Lung (tissue), 11 donors: ENCODE measurements at regions not wholly inside any gene's neighbourhood (a gene's known extent, or its start where the extent isn't known, plus 50 kb on each side); places are given as distances from the start of the nearest gene placed in this dataset.

ENCODE experiments used
- ATAC-seq: fragments of 200-7000 bp; cut with Tn5 transposase; one replicate; pipeline ENCODE4 v1.9.1; 2020; ENCODE audit warnings: moderate number of reproducible peaks; ENCODE audit not compliant: insufficient read depth, low FRiP score
- DNase-seq, 3 donors: peaks; one replicate each; pipeline ENCODE4 v3.0.0-alpha.2; 2013 to 2017
- H3K27ac ChIP-seq, 2 donors: one replicate each; pipeline ENCODE4 v1.5.1; 2013; ENCODE audit warnings: mild to moderate bottlenecking in 2 of 2, moderate library complexity in 2 of 2, control low read depth in 1 of 2, inconsistent platforms in 1 of 2, low read depth in 1 of 2, low read length in 1 of 2
- H3K27me3 ChIP-seq, 3 donors: one replicate each; pipeline ENCODE4 v1.5.1; 2013; ENCODE audit warnings: low read length in 2 of 3; ENCODE audit not compliant: control insufficient read depth in 3 of 3, insufficient read depth in 3 of 3
- H3K36me3 ChIP-seq, 4 donors: one replicate each; pipeline ENCODE4 v1.5.1; 2013; ENCODE audit warnings: low read length in 4 of 4, mild to moderate bottlenecking in 1 of 4, moderate library complexity in 1 of 4; ENCODE audit not compliant: control insufficient read depth in 4 of 4, insufficient read depth in 4 of 4
- H3K4me1 ChIP-seq, 5 donors: one replicate each; pipeline ENCODE4 v1.5.1; 2013; ENCODE audit warnings: low read length in 5 of 5, mild to moderate bottlenecking in 2 of 5, moderate library complexity in 1 of 5; ENCODE audit not compliant: control insufficient read depth in 5 of 5, insufficient read depth in 5 of 5
- H3K4me3 ChIP-seq: one replicate; pipeline ENCODE4 v1.5.1; 2013; ENCODE audit warnings: mild to moderate bottlenecking, control low read depth, moderate library complexity
- H3K9ac ChIP-seq, 2 donors: one replicate each; pipeline ENCODE4 v1.5.1; 2013; ENCODE audit warnings: low read length in 2 of 2, control low read depth in 1 of 2; ENCODE audit not compliant: insufficient read depth in 1 of 2
- H3K9me3 ChIP-seq, 4 donors: one replicate each; pipeline ENCODE4 v1.5.1; 2013; ENCODE audit warnings: low read length in 3 of 4, mild to moderate bottlenecking in 1 of 4, moderate library complexity in 1 of 4; ENCODE audit not compliant: control insufficient read depth in 4 of 4, insufficient read depth in 3 of 4
- WGBS, 2 donors: extraction: QIAGEN DNeasy Blood & Tissue Kit; methylation state at CpG; one replicate each; pipeline ENCODE4 v1.1.7; 2013; 5-methylcytosine and 5-hydroxymethylcytosine counted together
- TF ChIP-seq, protein P1 (sequence below): IDR thresholded peaks from 2 replicates; pipeline ENCODE4 v1.5.1; 2012; ENCODE audit warnings: mild to moderate bottlenecking; ENCODE audit errors: control extremely low read depth, extremely low read depth
- donor health status: control.
- donor health status: control.
- donor health status: Bipolar disorder and iron deficiency.
- donor health status: healthy.
- donor health status: DM: yes; HTN: yes; CAD: no.

GRCh38 chr3:147191795-147192385 lies 214.5 kb downstream of the ZIC4 start:
- Histone ChIP-seq H3K4me3 (no peak overlapping the region), H3K9me3 (peaks cover 0 to 1% (median 0%) of the 10 kb centered on the region in 4 donors), H3K27ac (no peak overlapping the region), H3K27me3 (no peaks in the 10 kb centered on the region), H3K9ac (no peak overlapping the region), H3K4me1 (no peaks in the 10 kb centered on the region), H3K36me3 (no peaks in the 10 kb centered on the region)
- peak; percentile 20 to 76 (median 59) for DNase-seq
- WGBS, 2 donors: 73 to 80% methylated on average over 2 of the region's 2 CpGs
- no peak for ATAC-seq
- TF ChIP-seq, protein P1, sequence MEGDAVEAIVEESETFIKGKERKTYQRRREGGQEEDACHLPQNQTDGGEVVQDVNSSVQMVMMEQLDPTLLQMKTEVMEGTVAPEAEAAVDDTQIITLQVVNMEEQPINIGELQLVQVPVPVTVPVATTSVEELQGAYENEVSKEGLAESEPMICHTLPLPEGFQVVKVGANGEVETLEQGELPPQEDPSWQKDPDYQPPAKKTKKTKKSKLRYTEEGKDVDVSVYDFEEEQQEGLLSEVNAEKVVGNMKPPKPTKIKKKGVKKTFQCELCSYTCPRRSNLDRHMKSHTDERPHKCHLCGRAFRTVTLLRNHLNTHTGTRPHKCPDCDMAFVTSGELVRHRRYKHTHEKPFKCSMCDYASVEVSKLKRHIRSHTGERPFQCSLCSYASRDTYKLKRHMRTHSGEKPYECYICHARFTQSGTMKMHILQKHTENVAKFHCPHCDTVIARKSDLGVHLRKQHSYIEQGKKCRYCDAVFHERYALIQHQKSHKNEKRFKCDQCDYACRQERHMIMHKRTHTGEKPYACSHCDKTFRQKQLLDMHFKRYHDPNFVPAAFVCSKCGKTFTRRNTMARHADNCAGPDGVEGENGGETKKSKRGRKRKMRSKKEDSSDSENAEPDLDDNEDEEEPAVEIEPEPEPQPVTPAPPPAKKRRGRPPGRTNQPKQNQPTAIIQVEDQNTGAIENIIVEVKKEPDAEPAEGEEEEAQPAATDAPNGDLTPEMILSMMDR: peak; percentile 34

DNA sequence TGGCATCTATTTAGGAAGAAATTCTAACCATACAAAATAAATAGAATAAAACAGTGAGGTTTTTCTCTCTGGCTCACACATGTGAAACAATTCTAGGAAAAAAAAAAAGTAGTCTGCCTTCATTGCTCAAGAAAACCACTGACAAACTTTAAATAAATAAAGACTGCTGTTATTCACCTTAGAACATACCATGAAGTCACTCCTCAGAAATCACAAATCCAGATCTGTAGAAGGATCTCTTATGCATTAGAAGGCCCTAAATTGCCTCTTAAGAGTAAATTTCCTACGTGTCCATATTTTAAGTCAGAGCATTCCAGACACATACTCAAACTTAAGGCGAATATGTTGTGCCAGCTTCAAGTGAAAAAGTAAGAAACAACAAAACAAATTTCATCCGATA lies 217.3 kb downstream of the ZIC4 start:
- H3K36me3 ChIP-seq: no peaks in the 10 kb centered on the region
- no peak overlapping the region for H3K9ac ChIP-seq
- no peak overlapping the region for H3K4me3 ChIP-seq
- H3K9me3 ChIP-seq: peaks cover 0 to 1% (median 0%) of the 10 kb centered on the region in 4 donors
- no peak for DNase-seq
- TF ChIP-seq, protein P1: no peak
- H3K27me3 ChIP-seq: no peaks in the 10 kb centered on the region
- no peak overlapping the region for H3K27ac ChIP-seq
- WGBS, 2 donors: 48 to 59% methylated on average over 3 of the region's 3 CpGs
- H3K4me1 ChIP-seq: no peaks in the 10 kb centered on the region
- no peak for ATAC-seq

GRCh38 chr3:147187687-147188086 lies 218.7 kb downstream of the ZIC4 start:
- ATAC-seq: no peak
- no peak overlapping the region for H3K27ac ChIP-seq
- no peaks in the 10 kb centered on the region for H3K27me3 ChIP-seq
- TF ChIP-seq, protein P1: no peak
- H3K4me3 ChIP-seq: no peak overlapping the region
- no peak for DNase-seq
- H3K9ac ChIP-seq: no peak overlapping the region
- peaks cover 0 to 1% (median 0%) of the 10 kb centered on the region in 4 donors for H3K9me3 ChIP-seq
- no peaks in the 10 kb centered on the region for H3K36me3 ChIP-seq
- WGBS, 2 donors: 78 to 83% methylated on average over 3 of the region's 3 CpGs
- H3K4me1 ChIP-seq: no peaks in the 10 kb centered on the region

DNA sequence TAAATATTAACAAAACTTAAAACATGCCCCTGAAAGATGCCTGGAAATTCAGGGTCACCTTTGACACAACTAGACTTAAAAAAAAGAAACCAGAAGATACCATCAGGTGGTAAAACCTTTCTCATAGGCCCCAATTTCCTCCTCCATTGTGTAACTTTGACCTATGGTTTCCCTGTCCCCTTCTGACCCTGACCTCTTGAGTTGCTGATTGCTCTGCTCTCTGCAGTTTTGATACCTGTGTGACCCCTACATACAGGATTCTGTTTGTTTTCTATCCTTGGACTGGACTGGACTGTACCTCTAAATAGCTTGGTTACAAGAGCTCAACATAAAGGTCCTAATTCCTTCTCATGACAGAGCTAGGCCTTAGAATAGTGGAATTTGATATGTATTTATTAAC lies 220.6 kb downstream of the ZIC4 start:
- no peaks in the 10 kb centered on the region for H3K36me3 ChIP-seq
- no peak overlapping the region for H3K27ac ChIP-seq
- no peak overlapping the region for H3K9ac ChIP-seq
- H3K4me3 ChIP-seq: no peak overlapping the region
- ATAC-seq (no peak), DNase-seq (no peak)
- H3K9me3 ChIP-seq: no peaks in the 10 kb centered on the region
- TF ChIP-seq, protein P1: no peak
- H3K27me3 ChIP-seq: no peaks in the 10 kb centered on the region
- H3K4me1 ChIP-seq: no peaks in the 10 kb centered on the region
